Mammary epithelial cell (primary cell): ENCODE measurements at regions not wholly inside any gene's neighbourhood (a gene's known extent, or its start where the extent isn't known, plus 50 kb on each side); places are given as distances from the start of the nearest gene placed in this dataset.

Experiments used
- CTCF ChIP-seq, 2 donors: IDR thresholded peaks in 1 of 2; conservative IDR thresholded peaks in 1 of 2; 2 replicates each; pipeline ENCODE4 v1.5.1; 2011 to 2012; ENCODE audit warnings: inconsistent platforms in 2 of 2, low read length in 2 of 2, mild to moderate bottlenecking in 2 of 2, control low read depth in 1 of 2, low read depth in 1 of 2; ENCODE audit not compliant: insufficient read depth in 1 of 2; ENCODE audit errors: extremely low read depth in 1 of 2
- EZH2 ChIP-seq: IDR thresholded peaks from 2 replicates; pipeline ENCODE4 v1.6.1; 2012; ENCODE audit warnings: low read length, inconsistent platforms, borderline replicate concordance

GRCh38 chr14:106821119-106821518 is 1294.7 kb downstream of the TMEM121 start:
- TF ChIP-seq CTCF (conservative IDR thresholded peaks at IDR 0.05 in 1 of 2, IDR thresholded peaks at IDR 0.05 in 1 of 2; ENCODE audit: extremely low read depth in 1 of 2, insufficient read depth in 1 of 2, low read depth in 1 of 2, low read length in 2 of 2) (no peak), EZH2 (no peak)
